ENCODE measurements at regions not wholly inside any gene's neighbourhood (a gene's known extent, or its start where the extent isn't known, plus 50 kb on each side); places are given as distances from the start of the nearest gene placed in this dataset.

DNA sequence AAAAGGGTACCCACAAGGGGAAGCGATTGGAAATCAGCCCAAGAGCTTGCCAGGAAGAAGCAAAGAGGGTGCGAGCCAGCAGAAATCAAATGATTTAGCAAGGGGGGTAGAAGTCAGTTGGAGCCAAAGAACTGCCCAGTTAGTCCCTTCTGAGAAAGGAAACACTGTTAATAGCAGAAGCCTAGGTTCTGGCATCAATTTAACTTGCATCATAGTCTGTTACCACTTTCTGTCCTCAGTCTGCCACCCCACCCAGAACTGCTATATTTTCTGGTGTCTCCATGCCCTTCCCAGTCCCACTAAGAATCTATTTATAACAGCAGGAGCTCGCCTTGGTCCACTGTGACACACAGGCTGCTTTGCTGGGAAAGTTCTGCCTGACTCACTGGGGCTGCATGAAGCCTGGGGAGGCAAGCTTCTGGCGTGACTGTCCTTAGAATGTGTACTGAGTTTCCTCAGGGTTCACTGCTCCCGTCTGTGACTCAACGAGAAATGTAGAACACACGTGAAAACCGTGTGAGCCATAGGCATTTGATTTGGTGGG lies 157.8 kb upstream of the TTC29 start:
- TF ChIP-seq POLR2AphosphoS5 (IDR thresholded peaks at IDR 0.05): peak; percentile 90
- TF ChIP-seq EP300 (IDR thresholded peaks at IDR 0.05): no peak
- TF ChIP-seq POLR2A (IDR thresholded peaks at IDR 0.05): no peak
- no peak for TF ChIP-seq CTCF (IDR thresholded peaks at IDR 0.05)
- Histone ChIP-seq H3K36me3 (no peaks in the 10 kb centered on the region), H3K9me3 (no peaks in the 10 kb centered on the region), H3K27ac (peak overlapping the region in 3 of 4 donors; percentile 29 to 69 (median 31)), H3K27me3 (no peaks in the 10 kb centered on the region), H3K4me1 (peaks cover 0 to 13% (median 2%) of the 10 kb centered on the region in 3 donors), H3K4me3 (no peak overlapping the region)
- 28 to 40% methylated on average over 5 to 8 of the region's 8 CpGs for WGBS, 2 donors (ENCODE audit: low coverage in 1 of 2)
- ATAC-seq: peak; percentile 94

GRCh38 chr4:147104768-147105167 lies 159.1 kb upstream of the TTC29 start:
- Histone ChIP-seq H3K4me1 (peaks cover 0 to 13% (median 2%) of the 10 kb centered on the region in 3 donors), H3K27me3 (no peaks in the 10 kb centered on the region), H3K9me3 (no peaks in the 10 kb centered on the region), H3K4me3 (no peak overlapping the region), H3K27ac (no peak overlapping the region), H3K36me3 (no peaks in the 10 kb centered on the region)
- no peak for ATAC-seq
- WGBS, 2 donors (ENCODE audit: low coverage in 1 of 2): 61% methylated on average over 2 of the region's 2 CpGs; no CpG with 5 or more reads in 1 of the 2 donors
- TF ChIP-seq CTCF (IDR thresholded peaks at IDR 0.05) (no peak), POLR2A (IDR thresholded peaks at IDR 0.05) (no peak), EP300 (IDR thresholded peaks at IDR 0.05) (no peak), POLR2AphosphoS5 (IDR thresholded peaks at IDR 0.05) (no peak)

- Histone ChIP-seq H3K4me1 (peaks cover 0 to 8% (median 0%) of the 10 kb centered on the region in 3 donors), H3K4me3 (no peak overlapping the region), H3K9me3 (no peaks in the 10 kb centered on the region), H3K27ac (no peak overlapping the region), H3K27me3 (no peaks in the 10 kb centered on the region), H3K36me3 (no peaks in the 10 kb centered on the region)
- no peak for ATAC-seq
- no peak for TF ChIP-seq POLR2AphosphoS5 (IDR thresholded peaks at IDR 0.05)
- no peak for TF ChIP-seq EP300 (IDR thresholded peaks at IDR 0.05)
- TF ChIP-seq POLR2A (IDR thresholded peaks at IDR 0.05): no peak
- TF ChIP-seq CTCF (IDR thresholded peaks at IDR 0.05): no peak
- 77 to 82% methylated on average over 2 of the region's 2 CpGs for WGBS, 2 donors (ENCODE audit: low coverage in 1 of 2)
Measured at GRCh38 chr4:147108409-147108808, 162.7 kb upstream of the TTC29 start.

- TF ChIP-seq CTCF (IDR thresholded peaks at IDR 0.05) (no peak), POLR2AphosphoS5 (IDR thresholded peaks at IDR 0.05) (no peak), EP300 (IDR thresholded peaks at IDR 0.05) (no peak), POLR2A (IDR thresholded peaks at IDR 0.05) (no peak)
- H3K27ac ChIP-seq: no peak overlapping the region
- H3K36me3 ChIP-seq: no peaks in the 10 kb centered on the region
- no peaks in the 10 kb centered on the region for H3K27me3 ChIP-seq
- no peaks in the 10 kb centered on the region for H3K4me1 ChIP-seq
- no peak overlapping the region for H3K4me3 ChIP-seq
- no peak for ATAC-seq
- peaks cover 0 to 5% (median 0%) of the 10 kb centered on the region in 3 donors for H3K9me3 ChIP-seq
- 100% methylated on average over 1 of the region's 1 CpG; no CpG with 5 or more reads in 1 of the 2 donors for WGBS, 2 donors (ENCODE audit: low coverage in 1 of 2)
Measured at GRCh38 chr4:147109800-147110199, 164.1 kb upstream of the TTC29 start.
